Karpas-422 (cell line): ENCODE measurements at regions not wholly inside any gene's neighbourhood (a gene's known extent, or its start where the extent isn't known, plus 50 kb on each side); places are given as distances from the start of the nearest gene placed in this dataset.
"Not testable (repeated sequence)": the region's sequence is repeated elsewhere in the genome, so short reads cannot be mapped to it uniquely, and the experiment has no call there.

Source experiments
- DNase-seq: peaks from one replicate; pipeline ENCODE4 v3.0.0-alpha.2; 2015
- H2AFZ ChIP-seq: fragments of 200-600 bp; sonication (generic); 2 replicates; pipeline ENCODE4 v1.6.1; 2014; ENCODE audit warnings: antibody characterized with exemption, low read length, mixed read lengths
- H3K27ac ChIP-seq: fragments of 200-600 bp; sonication (generic); 2 replicates; pipeline ENCODE4 v1.5.1; 2014; ENCODE audit warnings: mild to moderate bottlenecking, low read length, moderate library complexity
- H3K27me3 ChIP-seq: fragments of 200-600 bp; sonication (generic); 2 replicates; pipeline ENCODE4 v1.6.1; 2014; ENCODE audit warnings: low read length, mixed read lengths
- H3K36me3 ChIP-seq: fragments of 200-600 bp; sonication (generic); 2 replicates; pipeline ENCODE4 v1.6.1; 2014; ENCODE audit warnings: low read length, mixed read lengths; ENCODE audit not compliant: insufficient read depth
- H3K4me1 ChIP-seq: fragments of 200-600 bp; sonication (generic); 2 replicates; pipeline ENCODE4 v1.6.1; 2014; ENCODE audit warnings: mild to moderate bottlenecking, low read length, mixed read lengths
- H3K4me2 ChIP-seq: fragments of 200-600 bp; sonication (generic); 2 replicates; pipeline ENCODE4 v1.6.1; 2014; ENCODE audit warnings: low read length, low read depth, mild to moderate bottlenecking; ENCODE audit not compliant: poor library complexity, severe bottlenecking
- H3K4me3 ChIP-seq: fragments of 200-600 bp; sonication (generic); 2 replicates; pipeline ENCODE4 v1.5.1; 2014; ENCODE audit warnings: mild to moderate bottlenecking, antibody characterized with exemption, low read length, mixed read lengths
- H3K79me2 ChIP-seq: fragments of 200-600 bp; sonication (generic); 2 replicates; pipeline ENCODE4 v1.6.1; 2014; ENCODE audit warnings: mild to moderate bottlenecking, low read length, mixed read lengths
- H3K9ac ChIP-seq: fragments of 200-600 bp; sonication (generic); 2 replicates; pipeline ENCODE4 v1.6.0; 2014; ENCODE audit warnings: low read length
- H3K9me2 ChIP-seq: fragments of 200-600 bp; sonication (generic), shearing (Covaris generic); replicated peaks from 2 replicates; pipeline ENCODE4 v1.6.0; 2014; ENCODE audit warnings: mild to moderate bottlenecking, low read length, moderate library complexity; ENCODE audit not compliant: insufficient read depth
- H3K9me3 ChIP-seq: fragments of 300-700, 200-600 bp; sonication (generic); 2 replicates; pipeline ENCODE4 v1.6.1; 2014; ENCODE audit warnings: low read length, mixed read lengths
- H4K20me1 ChIP-seq: fragments of 200-600 bp; sonication (generic); 2 replicates; pipeline ENCODE4 v1.6.1; 2014; ENCODE audit warnings: mild to moderate bottlenecking, antibody characterized with exemption, low read length, low read depth; ENCODE audit not compliant: insufficient read depth

DNA sequence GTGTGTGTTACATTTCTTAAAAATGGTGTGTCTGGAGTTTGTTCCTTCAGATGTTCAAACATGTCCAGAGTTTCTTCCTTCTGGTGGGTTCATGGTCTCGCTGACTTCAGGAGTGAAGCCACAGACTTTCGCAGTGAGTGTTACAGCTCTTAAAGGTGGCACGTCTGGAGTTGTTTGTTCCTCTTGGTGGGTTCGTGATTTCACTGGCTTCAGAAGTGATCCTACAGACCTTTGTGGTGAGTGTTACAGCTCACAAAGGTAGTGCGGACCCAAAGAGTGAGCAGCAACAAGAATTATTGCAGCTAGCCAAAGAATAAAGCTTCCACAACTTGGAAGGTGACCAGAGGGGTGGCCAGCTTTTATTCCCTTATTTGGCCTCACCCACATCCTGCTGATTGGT is 183.7 kb downstream of the COPRS start:
- H3K36me3 ChIP-seq, H3K9me3 ChIP-seq, H3K27me3 ChIP-seq, H3K4me3 ChIP-seq, H4K20me1 ChIP-seq, H3K4me1 ChIP-seq, H2AFZ ChIP-seq, H3K79me2 ChIP-seq, DNase-seq, H3K9ac ChIP-seq, H3K9me2 ChIP-seq, H3K4me2 ChIP-seq, H3K27ac ChIP-seq: not testable (repeated sequence)

GRCh38 chr17:31674717-31675349 is 184.2 kb downstream of the COPRS start:
- Histone ChIP-seq H3K27ac (no peak overlapping the region), H3K79me2 (no peaks in the 10 kb centered on the region), H4K20me1 (no peaks in the 10 kb centered on the region), H3K9me2 (no peaks in the 10 kb centered on the region), H3K36me3 (no peaks in the 10 kb centered on the region), H2AFZ (no peak overlapping the region), H3K27me3 (no peaks in the 10 kb centered on the region), H3K9ac (no peak overlapping the region), H3K4me3 (no peak overlapping the region), H3K4me1 (no peaks in the 10 kb centered on the region), H3K4me2 (no peak overlapping the region), H3K9me3 (no peaks in the 10 kb centered on the region)
- DNase-seq = no peak

GRCh38 chr17:31674305-31674704 is 184.7 kb downstream of the COPRS start:
- Histone ChIP-seq H3K9me2 (no peaks in the 10 kb centered on the region), H3K4me3 (no peak overlapping the region), H3K27ac (no peak overlapping the region), H2AFZ (no peak overlapping the region), H3K27me3 (no peaks in the 10 kb centered on the region), H3K9ac (no peak overlapping the region), H3K4me1 (no peaks in the 10 kb centered on the region), H3K36me3 (no peaks in the 10 kb centered on the region), H3K9me3 (no peaks in the 10 kb centered on the region), H3K79me2 (no peaks in the 10 kb centered on the region), H4K20me1 (no peaks in the 10 kb centered on the region), H3K4me2 (no peak overlapping the region)
- DNase-seq = no peak

DNA sequence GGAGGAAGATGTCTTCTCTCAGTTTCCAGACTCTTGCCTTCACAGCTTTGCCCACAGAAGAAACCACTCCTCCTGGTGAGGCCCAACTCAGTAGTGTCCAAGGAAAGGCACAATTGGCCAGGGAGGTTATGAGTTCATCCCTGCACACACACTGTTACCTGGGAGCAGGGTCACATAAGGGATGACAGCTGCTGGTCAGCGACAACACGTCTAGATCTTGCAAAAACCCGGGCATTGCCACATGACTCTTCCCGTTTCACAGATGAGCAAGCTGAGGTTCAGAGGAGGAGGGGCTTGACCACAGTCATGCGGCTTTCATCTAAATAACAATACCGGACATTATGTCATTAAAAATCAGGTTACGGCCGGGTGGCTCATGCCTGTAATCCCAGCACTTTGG is 186.0 kb downstream of the COPRS start:
- H3K9me3 ChIP-seq = no peaks in the 10 kb centered on the region
- H3K79me2 ChIP-seq = no peaks in the 10 kb centered on the region
- H4K20me1 ChIP-seq = no peaks in the 10 kb centered on the region
- no peak overlapping the region for H3K9ac ChIP-seq
- H3K4me3 ChIP-seq = no peak overlapping the region
- no peaks in the 10 kb centered on the region for H3K4me1 ChIP-seq
- no peaks in the 10 kb centered on the region for H3K9me2 ChIP-seq
- DNase-seq = no peak
- H3K27ac ChIP-seq = no peak overlapping the region
- no peak overlapping the region for H3K4me2 ChIP-seq
- no peaks in the 10 kb centered on the region for H3K36me3 ChIP-seq
- no peaks in the 10 kb centered on the region for H3K27me3 ChIP-seq
- H2AFZ ChIP-seq = no peak overlapping the region

DNA sequence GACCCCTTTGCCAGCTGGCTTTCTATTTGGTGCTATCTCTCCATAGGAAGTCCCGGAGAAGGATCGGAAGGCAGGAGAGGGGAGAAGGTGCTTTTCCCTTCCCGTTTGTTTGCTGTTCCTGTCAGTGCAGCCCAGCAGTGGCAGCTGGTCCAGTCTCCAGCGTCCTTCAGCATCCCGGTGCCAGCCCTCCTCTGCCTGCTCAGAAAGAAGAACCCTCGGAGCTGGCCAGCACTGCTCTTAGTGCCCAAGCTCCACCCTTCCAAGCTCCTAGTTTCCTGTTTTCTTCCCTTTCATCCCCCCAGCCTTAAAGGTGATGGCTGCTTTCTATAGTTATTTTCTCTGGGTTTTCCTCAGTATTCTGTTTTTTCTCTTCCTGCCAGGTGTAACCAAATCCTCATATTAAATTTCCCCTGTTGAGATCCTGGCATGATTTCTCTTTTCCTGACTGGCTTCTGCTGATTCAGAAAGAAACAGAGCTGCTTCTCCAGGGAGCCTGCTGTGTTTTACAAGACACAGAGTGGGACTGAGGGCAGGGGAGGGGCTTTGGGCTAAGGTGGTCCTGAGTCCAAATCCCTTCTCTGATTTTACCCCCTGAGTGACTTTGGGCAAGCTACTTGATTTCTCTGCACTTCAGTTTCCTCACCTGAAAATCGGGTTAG is 186.8 kb downstream of the COPRS start:
- Histone ChIP-seq H3K4me2 (no peak overlapping the region), H3K4me3 (no peak overlapping the region), H3K27ac (no peak overlapping the region), H3K79me2 (no peaks in the 10 kb centered on the region), H3K36me3 (no peaks in the 10 kb centered on the region), H4K20me1 (no peaks in the 10 kb centered on the region), H3K27me3 (no peaks in the 10 kb centered on the region), H3K4me1 (no peaks in the 10 kb centered on the region), H3K9me3 (no peaks in the 10 kb centered on the region), H3K9me2 (no peaks in the 10 kb centered on the region), H2AFZ (no peak overlapping the region), H3K9ac (no peak overlapping the region)
- no peak for DNase-seq

DNA sequence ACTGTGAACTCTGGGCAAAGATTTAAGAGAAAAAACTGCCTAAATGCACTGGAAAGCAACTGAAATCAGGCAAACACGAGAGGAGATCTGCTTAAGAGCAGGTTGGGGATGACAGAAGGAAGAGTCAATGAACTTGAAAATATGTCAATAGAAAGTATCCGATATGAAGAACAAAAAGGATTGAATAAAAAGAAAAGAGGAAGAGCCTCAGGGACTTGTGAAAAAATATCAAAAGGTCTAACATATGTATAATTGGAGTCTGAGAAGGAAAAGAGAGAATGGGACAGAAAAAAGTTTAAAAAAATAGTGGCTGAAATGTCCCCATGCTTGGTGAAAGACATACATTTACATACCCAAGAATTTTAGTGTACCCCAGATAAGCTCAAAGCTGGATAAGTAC is 195.5 kb downstream of the COPRS start:
- no peak overlapping the region for H2AFZ ChIP-seq
- peaks cover 3% of the 10 kb centered on the region; the same call in 1 of the 2 replicates for H3K9me3 ChIP-seq
- no peak overlapping the region for H3K9ac ChIP-seq
- no peaks in the 10 kb centered on the region for H3K79me2 ChIP-seq
- H3K4me1 ChIP-seq = no peaks in the 10 kb centered on the region
- H3K4me2 ChIP-seq = no peak overlapping the region
- no peak for DNase-seq
- no peaks in the 10 kb centered on the region for H3K27me3 ChIP-seq
- H3K36me3 ChIP-seq = no peaks in the 10 kb centered on the region
- no peaks in the 10 kb centered on the region for H4K20me1 ChIP-seq
- H3K27ac ChIP-seq = no peak overlapping the region
- H3K9me2 ChIP-seq = no peaks in the 10 kb centered on the region
- H3K4me3 ChIP-seq = no peak overlapping the region

DNA sequence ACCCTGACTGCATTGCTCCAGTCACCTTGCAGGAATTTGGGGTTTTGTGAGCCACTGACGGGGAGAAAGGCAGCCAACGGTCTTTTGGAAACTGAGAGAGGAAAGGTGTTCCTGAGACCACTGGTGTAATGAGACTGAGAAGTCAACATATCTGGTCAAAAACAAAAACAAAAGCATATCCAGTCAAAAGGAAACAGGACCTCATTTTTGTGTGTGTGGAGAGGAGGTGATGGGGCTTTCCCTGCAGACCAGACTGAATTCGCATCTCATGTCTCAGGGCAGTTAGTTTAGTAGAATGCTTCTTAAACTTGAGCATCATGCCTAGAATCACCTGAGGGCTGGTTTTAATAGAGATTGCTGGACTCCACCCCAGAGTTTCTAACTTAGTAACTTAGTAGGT is 198.4 kb downstream of the COPRS start:
- Histone ChIP-seq H3K27me3 (no peaks in the 10 kb centered on the region), H4K20me1 (no peaks in the 10 kb centered on the region), H3K4me1 (no peaks in the 10 kb centered on the region), H3K4me3 (no peak overlapping the region), H2AFZ (no peak overlapping the region), H3K4me2 (no peak overlapping the region), H3K27ac (no peak overlapping the region), H3K79me2 (no peaks in the 10 kb centered on the region), H3K36me3 (no peaks in the 10 kb centered on the region), H3K9ac (no peak overlapping the region), H3K9me2 (no peaks in the 10 kb centered on the region), H3K9me3 (peaks cover 3% of the 10 kb centered on the region; the same call in 1 of the 2 replicates)
- no peak for DNase-seq

GRCh38 chr17:31657876-31658275 is 201.2 kb downstream of the COPRS start:
- H3K4me3 ChIP-seq = no peak overlapping the region
- H2AFZ ChIP-seq = no peak overlapping the region
- no peaks in the 10 kb centered on the region for H3K9me3 ChIP-seq
- no peaks in the 10 kb centered on the region for H4K20me1 ChIP-seq
- no peaks in the 10 kb centered on the region for H3K36me3 ChIP-seq
- H3K4me1 ChIP-seq = no peaks in the 10 kb centered on the region
- no peaks in the 10 kb centered on the region for H3K79me2 ChIP-seq
- H3K9ac ChIP-seq = no peak overlapping the region
- no peaks in the 10 kb centered on the region for H3K27me3 ChIP-seq
- no peak overlapping the region for H3K27ac ChIP-seq
- no peak for DNase-seq
- no peak overlapping the region for H3K4me2 ChIP-seq
- no peaks in the 10 kb centered on the region for H3K9me2 ChIP-seq
